NCI-H510A (cell line): ENCODE measurements at regions not wholly inside any gene's neighbourhood (a gene's known extent, or its start where the extent isn't known, plus 50 kb on each side); places are given as distances from the start of the nearest gene placed in this dataset.
A peak's percentile ranks its signal among the peaks of the same experiment; 100 is the strongest.
"Not testable (repeated sequence)": the region's sequence is repeated elsewhere in the genome, so short reads cannot be mapped to it uniquely, and the experiment has no call there.

Source experiments
- DNase-seq: peaks from one replicate; lab custom pipeline; 2025; lab: John Stamatoyannopoulos, UW

- no peak for DNase-seq
Measured at GRCh38 chr2:20130821-20131645, 79.6 kb upstream of the LAPTM4A start.

DNA sequence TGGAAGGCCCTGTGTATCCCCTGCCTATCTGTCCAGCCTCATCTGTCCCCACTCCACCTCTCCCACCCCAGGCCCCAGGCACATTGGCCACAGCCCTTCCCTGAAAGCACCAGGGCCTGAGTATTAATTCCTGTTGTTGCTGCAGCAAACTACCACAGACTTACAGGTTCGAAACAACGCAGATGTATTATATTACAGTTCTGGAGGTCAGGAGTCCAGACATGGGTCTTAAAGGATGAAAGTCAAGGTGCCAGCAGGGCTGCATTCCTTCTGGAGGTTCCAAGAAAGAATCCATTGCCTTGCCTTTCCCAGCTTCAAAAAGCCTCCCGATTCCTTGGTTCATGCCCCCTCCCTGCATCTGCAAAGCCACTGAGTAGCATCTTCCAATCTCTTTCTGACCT, 78.7 kb upstream of the LAPTM4A start:
- DNase-seq = no peak

GRCh38 chr2:20129331-20130159, 78.1 kb upstream of the LAPTM4A start:
- DNase-seq = peak; percentile 82

DNA sequence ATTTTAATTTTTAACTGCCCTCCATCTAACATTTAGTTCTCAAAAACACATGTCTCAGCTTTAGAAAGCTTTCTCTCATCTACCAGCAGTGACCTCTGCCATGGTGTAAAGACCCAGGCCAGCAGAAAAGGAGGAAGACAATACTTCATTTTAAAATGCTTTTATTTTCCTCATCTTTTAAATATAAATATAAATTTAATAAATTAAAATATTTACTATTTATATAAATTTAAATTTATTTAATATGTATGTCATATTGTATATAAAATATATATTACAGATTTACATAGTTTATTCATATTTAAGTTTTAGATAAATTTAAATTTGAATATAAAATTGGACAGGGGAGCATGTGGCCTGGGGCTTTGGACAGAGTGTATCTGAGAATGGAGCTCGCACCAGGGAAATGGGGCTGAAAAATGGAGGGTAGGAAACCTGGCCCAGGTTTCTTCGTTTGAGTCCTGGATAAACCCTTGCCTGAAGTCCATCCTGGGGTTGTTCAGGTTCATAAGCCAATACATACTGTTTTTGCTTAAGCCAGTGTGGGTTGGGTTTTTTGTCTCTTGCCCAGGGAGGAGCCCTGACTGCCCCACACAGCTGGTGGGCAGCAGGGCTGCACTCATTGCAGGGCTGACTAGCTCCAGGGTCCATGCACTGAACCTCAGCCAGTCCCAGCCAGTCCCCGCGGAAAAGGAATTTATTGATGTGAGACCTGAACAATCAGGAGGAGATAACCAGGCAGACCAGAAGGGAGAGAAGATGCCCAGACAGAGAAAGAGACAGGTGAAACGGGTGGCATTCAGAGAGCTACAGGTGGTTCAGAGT, 77.3 kb upstream of the LAPTM4A start:
- no peak for DNase-seq

DNA sequence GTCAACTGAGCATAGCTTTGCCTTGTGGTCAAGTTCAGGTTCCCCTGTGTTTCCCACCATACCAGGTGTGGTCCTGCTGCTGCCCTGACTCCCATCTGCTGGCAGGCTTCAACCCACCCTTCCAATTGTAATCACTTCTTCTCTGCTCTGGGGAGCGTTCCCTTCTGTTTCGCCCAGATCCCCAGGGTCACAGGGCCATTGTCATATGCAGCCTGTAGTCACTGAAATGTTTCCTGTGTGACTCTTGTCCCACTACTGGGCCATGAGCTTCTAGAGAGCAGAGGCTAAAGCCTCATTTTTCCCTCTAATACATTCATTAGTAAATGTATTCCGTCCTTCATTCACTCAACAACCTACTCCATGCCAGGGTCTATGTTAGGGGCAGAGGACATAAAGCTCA, 75.0 kb upstream of the LAPTM4A start:
- no peak for DNase-seq

DNA sequence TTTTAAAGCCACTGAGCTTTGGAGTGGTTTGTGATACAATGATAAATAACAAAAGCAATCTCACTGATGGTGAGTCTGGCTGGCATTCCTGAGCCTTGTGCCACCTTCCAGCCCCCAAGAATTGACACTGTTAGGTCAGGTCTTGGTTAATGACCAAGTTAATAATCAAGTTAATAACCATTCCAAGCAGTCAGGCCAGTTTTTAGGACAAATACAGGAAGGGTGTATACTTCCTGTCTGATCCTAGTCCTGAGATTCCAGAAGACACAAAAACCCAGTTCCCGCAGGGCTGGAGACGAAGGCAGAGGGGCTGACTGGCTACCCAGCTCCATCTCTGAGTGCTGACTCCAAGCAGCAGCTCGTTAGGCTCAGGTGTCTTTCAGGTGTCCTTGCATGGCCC, 74.6 kb upstream of the LAPTM4A start:
- DNase-seq = no peak

DNA sequence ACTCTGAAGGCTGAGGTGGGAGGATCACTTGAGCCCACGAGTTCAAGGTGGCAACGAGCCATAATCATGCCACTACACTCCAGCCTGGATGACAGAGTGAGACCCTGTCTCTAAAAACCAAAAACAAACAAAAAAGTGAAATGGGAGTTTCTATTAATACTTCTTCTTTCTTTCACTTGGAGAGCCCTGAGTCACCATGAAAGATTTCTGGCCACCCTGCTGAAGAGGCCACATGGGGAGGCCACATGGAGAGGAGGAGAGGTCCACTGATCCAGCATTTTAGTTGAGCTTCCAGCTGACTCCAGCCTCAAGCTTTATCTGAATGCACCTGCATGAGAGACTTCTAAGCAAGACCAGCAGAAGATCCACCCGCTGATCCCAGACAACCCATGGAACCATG, 74.2 kb upstream of the LAPTM4A start:
- no peak for DNase-seq

DNA sequence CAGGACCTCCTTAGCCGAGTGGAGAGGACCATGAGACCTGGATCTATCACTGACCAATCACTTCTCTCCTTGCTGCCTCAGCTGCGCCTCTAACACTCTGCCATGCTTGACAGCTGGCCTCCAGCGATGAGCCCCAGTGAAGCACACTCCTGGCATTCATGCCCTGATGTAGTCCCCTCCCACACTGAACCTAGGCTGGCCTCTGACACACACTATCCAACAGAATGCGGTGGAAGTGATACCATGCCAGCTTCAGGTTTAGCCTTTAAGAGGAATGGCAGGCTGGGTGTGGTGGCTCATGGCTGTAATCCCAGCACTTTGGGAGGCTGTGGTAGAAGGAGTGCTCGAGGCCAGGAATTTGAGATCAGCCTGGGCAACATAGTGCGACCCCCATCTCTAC, 73.7 kb upstream of the LAPTM4A start:
- DNase-seq = no peak

- no peak for DNase-seq
Measured at GRCh38 chr2:20123871-20124594, 72.6 kb upstream of the LAPTM4A start.

GRCh38 chr2:20122864-20123263, 71.4 kb upstream of the LAPTM4A start:
- DNase-seq = no peak

- DNase-seq = no peak
Measured at GRCh38 chr2:20120569-20121416, 69.4 kb upstream of the LAPTM4A start.

DNA sequence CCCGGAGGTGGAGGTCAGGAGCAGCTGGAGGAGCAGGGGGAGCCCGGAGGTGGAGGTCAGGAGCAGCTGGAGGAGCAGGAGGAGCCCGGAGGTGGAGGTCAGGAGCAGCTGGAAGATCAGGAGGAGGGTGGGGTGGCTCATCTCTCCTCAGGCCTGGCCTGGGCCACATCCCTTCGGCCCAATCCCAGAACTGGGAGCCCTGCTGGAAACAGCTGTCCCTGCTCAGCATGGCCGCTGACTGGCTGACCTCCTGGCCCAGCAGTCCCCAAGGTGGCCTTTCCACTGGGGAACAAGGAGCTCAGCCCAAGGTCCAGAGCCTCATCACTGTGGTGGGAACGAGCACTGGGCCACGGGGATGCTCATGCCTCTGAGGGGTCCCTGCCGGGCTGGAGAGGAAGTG, 66.6 kb upstream of the LAPTM4A start:
- DNase-seq = no peak

GRCh38 chr2:20115902-20116301, 64.5 kb upstream of the LAPTM4A start:
- no peak for DNase-seq

DNA sequence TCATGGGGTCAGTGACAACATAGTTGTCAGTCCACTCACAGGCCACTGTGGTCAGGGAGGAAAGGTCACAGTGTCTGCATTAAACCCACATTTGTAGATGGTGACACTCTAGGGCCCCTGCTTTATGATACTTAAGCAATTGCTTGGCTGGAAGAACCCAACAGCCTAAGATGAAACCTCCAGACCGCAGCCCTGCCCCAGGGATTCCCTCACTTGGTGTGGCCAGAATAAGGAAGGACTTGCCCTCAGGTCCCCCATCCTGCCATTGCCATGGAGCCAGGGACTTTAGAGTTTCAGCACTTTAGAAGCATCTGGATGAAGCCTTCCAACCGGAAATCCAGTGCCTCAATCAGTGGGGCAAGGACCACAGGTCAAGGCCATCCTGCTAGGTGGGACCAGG, 63.9 kb upstream of the LAPTM4A start:
- DNase-seq = no peak

GRCh38 chr2:20113986-20114938, 62.8 kb upstream of the LAPTM4A start:
- no peak for DNase-seq

DNA sequence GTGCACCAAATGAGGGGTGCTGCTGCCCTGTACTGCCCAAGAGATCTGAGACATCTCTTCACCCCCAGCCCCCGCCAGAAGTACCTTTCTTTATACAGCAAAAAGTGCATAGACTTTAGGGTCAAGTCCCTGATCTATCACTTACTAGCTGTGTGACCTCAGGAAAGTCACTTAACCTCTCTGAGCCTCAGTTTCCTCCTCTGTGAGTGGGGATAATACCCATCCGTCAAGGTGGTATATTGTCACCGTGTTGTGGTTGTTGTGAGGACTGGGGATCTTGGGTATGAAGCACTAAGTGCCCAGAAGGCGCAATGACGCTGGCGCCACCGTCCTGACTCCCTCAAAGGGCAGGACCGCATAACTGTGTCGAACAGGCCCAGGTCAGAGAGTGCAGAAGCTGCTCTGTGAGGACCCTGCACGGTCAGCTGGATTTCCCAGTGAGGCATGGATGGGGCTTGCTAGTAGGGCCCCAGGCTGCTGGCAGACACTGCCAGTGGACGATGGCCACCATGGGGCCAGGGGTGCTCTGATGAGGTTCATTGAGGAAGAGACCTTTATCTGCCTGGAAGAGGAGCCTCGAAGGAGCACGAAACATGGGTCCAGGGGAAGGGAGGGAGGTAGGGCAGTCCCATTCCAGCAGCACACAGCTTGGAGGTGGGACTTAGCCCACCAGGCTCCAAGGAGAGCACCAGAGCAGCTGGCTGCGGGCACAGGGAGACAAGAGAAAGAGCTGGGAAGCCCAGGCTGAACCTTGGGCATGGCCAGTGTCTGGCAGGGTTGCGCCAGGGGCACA, 61.8 kb upstream of the LAPTM4A start:
- no peak for DNase-seq

DNA sequence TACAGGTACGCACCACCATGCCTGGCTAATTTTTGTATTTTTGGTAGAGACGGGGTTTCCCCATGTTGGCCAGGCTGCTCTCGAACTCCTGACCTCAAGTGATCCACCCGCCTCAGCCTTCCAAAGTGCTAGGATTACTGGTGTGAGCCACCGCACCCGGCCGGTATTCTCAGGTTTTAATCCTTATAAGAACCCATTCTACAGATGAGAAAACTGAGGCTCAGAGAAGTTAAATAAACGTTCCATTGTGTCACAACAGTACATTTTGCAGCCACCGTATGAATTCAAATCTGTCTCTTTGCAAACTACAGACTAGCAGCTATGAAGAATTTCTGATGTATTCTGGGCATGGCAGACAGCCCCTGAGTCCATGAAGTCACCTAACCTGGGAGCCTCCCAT, 60.9 kb upstream of the LAPTM4A start:
- DNase-seq = not testable (repeated sequence)

- DNase-seq = no peak
Measured at GRCh38 chr2:20111311-20112131, 60.1 kb upstream of the LAPTM4A start.
